ENCODE measurements at regions not wholly inside any gene's neighbourhood (a gene's known extent, or its start where the extent isn't known, plus 50 kb on each side); places are given as distances from the start of the nearest gene placed in this dataset.

DNA sequence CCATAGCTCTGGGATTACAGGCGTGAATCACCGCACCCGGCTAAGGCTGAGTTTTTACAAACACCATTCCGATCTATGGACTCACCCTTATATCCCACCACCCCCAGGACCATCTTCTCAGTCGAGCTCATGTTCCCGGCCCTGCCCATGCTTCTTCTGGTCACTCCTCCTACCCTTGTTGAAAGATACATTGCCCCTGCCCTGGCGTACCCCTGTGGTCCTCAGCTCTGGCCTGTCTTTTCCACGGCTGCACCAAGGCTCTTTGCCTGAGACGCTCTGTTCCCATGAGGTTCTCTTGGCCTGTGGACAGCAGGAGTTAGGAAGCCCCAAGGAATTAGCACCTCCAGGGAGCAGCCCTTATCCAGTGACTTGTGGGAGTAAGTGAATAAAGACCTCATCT lies 379.4 kb upstream of the TNRC6C start:
- in situ Hi-C loops (cut with MboI; ENCODE audit: low pct_ligation_motif_present in 1 of 4, low pct_unique_long_range_greater_than_20kb in 1 of 4, low sequenced_read_pairs in 3 of 4) = no loop called here

DNA sequence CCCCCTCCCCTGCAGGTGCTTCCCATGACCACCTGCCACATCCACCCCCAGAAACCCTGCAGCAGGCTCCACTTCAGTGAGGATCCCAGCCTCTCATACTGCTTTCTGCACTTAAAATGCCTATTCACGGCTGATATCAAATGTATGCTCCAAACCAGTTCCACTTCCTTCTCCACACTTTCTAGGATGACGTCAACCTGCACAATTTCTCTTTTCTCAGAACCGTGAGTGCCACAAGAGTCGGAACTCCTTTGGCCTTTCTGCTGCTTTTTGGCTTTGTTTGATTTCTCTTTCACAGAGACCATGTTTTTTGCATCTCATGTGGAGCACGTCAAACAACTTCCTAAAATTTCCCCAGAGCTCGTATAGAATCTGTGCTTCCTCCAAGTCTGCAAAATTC lies 378.8 kb upstream of the TNRC6C start:
- no peaks in the 10 kb centered on the region for H3K4me1 ChIP-seq
- intact Hi-C loops (cut with DNase I; ENCODE audit: low total_unique reads) (no loop called here), in situ Hi-C loops (cut with MboI; ENCODE audit: low pct_ligation_motif_present in 1 of 4, low pct_unique_long_range_greater_than_20kb in 1 of 4, low sequenced_read_pairs in 3 of 4) (no loop called here)
- no peaks in the 10 kb centered on the region for H3K36me3 ChIP-seq
- H3K4me3 ChIP-seq = no peak overlapping the region
- no peaks in the 10 kb centered on the region for H3K9me3 ChIP-seq
- no peak for TF ChIP-seq EP300 (IDR thresholded peaks at IDR 0.05; ENCODE audit: low read depth)
- no peak for TF ChIP-seq POLR2AphosphoS5 (IDR thresholded peaks at IDR 0.05)
- no peak for TF ChIP-seq POLR2A (IDR thresholded peaks at IDR 0.05)
- TF ChIP-seq, protein P1, sequence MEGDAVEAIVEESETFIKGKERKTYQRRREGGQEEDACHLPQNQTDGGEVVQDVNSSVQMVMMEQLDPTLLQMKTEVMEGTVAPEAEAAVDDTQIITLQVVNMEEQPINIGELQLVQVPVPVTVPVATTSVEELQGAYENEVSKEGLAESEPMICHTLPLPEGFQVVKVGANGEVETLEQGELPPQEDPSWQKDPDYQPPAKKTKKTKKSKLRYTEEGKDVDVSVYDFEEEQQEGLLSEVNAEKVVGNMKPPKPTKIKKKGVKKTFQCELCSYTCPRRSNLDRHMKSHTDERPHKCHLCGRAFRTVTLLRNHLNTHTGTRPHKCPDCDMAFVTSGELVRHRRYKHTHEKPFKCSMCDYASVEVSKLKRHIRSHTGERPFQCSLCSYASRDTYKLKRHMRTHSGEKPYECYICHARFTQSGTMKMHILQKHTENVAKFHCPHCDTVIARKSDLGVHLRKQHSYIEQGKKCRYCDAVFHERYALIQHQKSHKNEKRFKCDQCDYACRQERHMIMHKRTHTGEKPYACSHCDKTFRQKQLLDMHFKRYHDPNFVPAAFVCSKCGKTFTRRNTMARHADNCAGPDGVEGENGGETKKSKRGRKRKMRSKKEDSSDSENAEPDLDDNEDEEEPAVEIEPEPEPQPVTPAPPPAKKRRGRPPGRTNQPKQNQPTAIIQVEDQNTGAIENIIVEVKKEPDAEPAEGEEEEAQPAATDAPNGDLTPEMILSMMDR (IDR thresholded peaks at IDR 0.05) = no peak
- 61 to 67% methylated on average over 5 to 6 of the region's 6 CpGs for WGBS, 2 donors (ENCODE audit: low coverage in 1 of 2)
- no peaks in the 10 kb centered on the region for H3K27me3 ChIP-seq
- no peak for DNase-seq
- H3K27ac ChIP-seq = no peak overlapping the region

More for the DNA sequence above, 379.4 kb upstream of the TNRC6C start:
- Histone ChIP-seq H3K9me3 (no peaks in the 10 kb centered on the region), H3K4me1 (no peaks in the 10 kb centered on the region), H3K36me3 (no peaks in the 10 kb centered on the region), H3K27me3 (no peaks in the 10 kb centered on the region), H3K27ac (no peak overlapping the region), H3K4me3 (no peak overlapping the region)
- no peak for DNase-seq
- TF ChIP-seq EP300 (IDR thresholded peaks at IDR 0.05; ENCODE audit: low read depth) (no peak), POLR2A (IDR thresholded peaks at IDR 0.05) (no peak), POLR2AphosphoS5 (IDR thresholded peaks at IDR 0.05) (no peak)
- TF ChIP-seq, protein P1 (IDR thresholded peaks at IDR 0.05) = no peak
- intact Hi-C loops (cut with DNase I; ENCODE audit: low total_unique reads) = no loop called here
- 95 to 96% methylated on average over 4 to 9 of the region's 9 CpGs for WGBS, 2 donors (ENCODE audit: low coverage in 1 of 2)

DNA sequence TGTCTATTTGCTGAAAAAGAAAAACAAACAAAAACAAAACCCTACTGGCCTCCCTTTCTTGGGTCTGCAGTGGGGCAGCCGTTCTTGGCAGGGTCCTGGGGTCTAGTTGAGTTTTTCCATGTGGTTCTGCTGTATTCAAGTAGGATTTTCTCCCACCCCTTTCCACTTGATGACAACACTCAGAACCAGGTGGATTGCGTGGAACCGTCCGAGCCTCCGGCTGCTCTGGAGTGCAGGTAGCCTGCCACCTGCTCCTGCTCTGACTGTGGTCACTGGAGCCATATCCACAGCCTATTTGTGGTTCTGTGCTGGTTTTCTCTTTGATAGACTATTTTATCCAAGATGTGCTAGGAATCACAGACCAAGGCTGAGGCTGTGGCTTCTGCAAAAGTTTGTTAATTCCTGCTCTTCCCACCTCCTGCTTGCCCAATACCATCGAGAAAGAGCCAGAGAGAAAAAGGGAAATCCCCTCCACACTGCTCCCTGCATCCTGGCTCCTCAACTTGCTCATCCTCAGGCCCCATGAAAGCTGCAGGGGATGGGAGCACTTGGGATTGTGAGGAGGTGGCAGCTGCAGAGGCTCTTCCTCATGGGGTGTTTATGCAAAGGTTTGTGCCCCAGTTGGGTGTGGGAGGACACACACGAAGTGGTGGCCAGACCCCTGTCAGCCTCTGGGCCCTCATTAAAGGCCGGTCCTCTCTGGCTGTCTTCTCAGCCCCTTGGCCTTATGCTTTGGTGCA lies 377.8 kb upstream of the TNRC6C start:
- H3K36me3 ChIP-seq = no peaks in the 10 kb centered on the region
- no peaks in the 10 kb centered on the region for H3K9me3 ChIP-seq
- H3K4me1 ChIP-seq = no peaks in the 10 kb centered on the region
- in situ Hi-C loops (cut with MboI; ENCODE audit: low pct_ligation_motif_present in 1 of 4, low pct_unique_long_range_greater_than_20kb in 1 of 4, low sequenced_read_pairs in 3 of 4) (no loop called here), intact Hi-C loops (cut with DNase I; ENCODE audit: low total_unique reads) (no loop called here)
- H3K27me3 ChIP-seq = no peaks in the 10 kb centered on the region
- no peak for DNase-seq
- no peak for TF ChIP-seq EP300 (IDR thresholded peaks at IDR 0.05; ENCODE audit: low read depth)
- no peak for TF ChIP-seq POLR2A (IDR thresholded peaks at IDR 0.05)
- TF ChIP-seq POLR2AphosphoS5 (IDR thresholded peaks at IDR 0.05) = no peak
- H3K4me3 ChIP-seq = no peak overlapping the region
- H3K27ac ChIP-seq = no peak overlapping the region
- 40 to 67% methylated on average over 3 to 8 of the region's 8 CpGs for WGBS, 2 donors (ENCODE audit: low coverage in 1 of 2)

DNA sequence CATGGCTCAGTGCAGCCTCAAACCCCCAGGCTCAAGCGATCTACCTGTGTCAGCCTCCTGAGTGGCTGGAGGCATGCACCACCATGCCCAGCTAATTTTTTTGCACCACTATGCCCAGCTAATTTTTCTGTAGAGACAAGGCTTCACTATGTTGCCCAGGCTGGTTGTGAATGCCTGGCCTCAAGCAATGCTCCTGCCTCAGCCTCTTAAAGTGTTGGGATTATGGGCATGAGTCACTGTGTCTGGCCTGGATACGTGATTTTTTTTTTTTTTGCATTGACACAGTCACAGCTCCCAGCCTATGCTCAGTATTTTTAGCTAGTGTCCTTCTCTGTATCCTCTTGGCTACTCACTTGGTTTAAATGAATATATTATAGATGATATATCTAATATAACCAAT lies 377.0 kb upstream of the TNRC6C start:
- H3K4me1 ChIP-seq = no peaks in the 10 kb centered on the region
- no peak overlapping the region for H3K27ac ChIP-seq
- H3K36me3 ChIP-seq = no peaks in the 10 kb centered on the region
- no peak overlapping the region for H3K4me3 ChIP-seq
- H3K9me3 ChIP-seq = no peaks in the 10 kb centered on the region
- DNase-seq = no peak
- H3K27me3 ChIP-seq = no peaks in the 10 kb centered on the region
- in situ Hi-C loops (cut with MboI; ENCODE audit: low pct_ligation_motif_present in 1 of 4, low pct_unique_long_range_greater_than_20kb in 1 of 4, low sequenced_read_pairs in 3 of 4) (no loop called here), intact Hi-C loops (cut with DNase I; ENCODE audit: low total_unique reads) (no loop called here)
- TF ChIP-seq EP300 (IDR thresholded peaks at IDR 0.05; ENCODE audit: low read depth) (no peak), POLR2AphosphoS5 (IDR thresholded peaks at IDR 0.05) (no peak), POLR2A (IDR thresholded peaks at IDR 0.05) (no peak)
- TF ChIP-seq, protein P1 (IDR thresholded peaks at IDR 0.05) = no peak
- 0 to 61% methylated on average over 1 to 2 of the region's 2 CpGs for WGBS, 2 donors (ENCODE audit: low coverage in 1 of 2)

All from transverse colon (tissue), 4 donors.